DOHH2 (cell line): ENCODE measurements at regions not wholly inside any gene's neighbourhood (a gene's known extent, or its start where the extent isn't known, plus 50 kb on each side); places are given as distances from the start of the nearest gene placed in this dataset.

ENCODE experiments used
- H3F3A ChIP-seq: fragments of 200-600 bp; sonication (generic), shearing (Covaris generic); 2 replicates; pipeline ENCODE4 v1.6.0; 2016; ENCODE audit warnings: antibody characterized with exemption, mild to moderate bottlenecking; ENCODE audit not compliant: control insufficient read depth, insufficient read depth
- H3K27ac ChIP-seq: fragments of 200-600 bp; sonication (generic); 2 replicates; pipeline ENCODE4 v1.5.1; 2014; ENCODE audit warnings: low read depth, mild to moderate bottlenecking, low read length, moderate library complexity
- H3K27me3 ChIP-seq: fragments of 200-600 bp; sonication (generic); 2 replicates; pipeline ENCODE4 v1.6.1; 2014; ENCODE audit warnings: mild to moderate bottlenecking, low read length, mixed read lengths; ENCODE audit not compliant: control insufficient read depth
- H3K36me3 ChIP-seq: fragments of 200-600 bp; sonication (generic); 2 replicates; pipeline ENCODE4 v1.6.1; 2014; ENCODE audit warnings: mild to moderate bottlenecking, low read length, moderate library complexity, mixed read lengths; ENCODE audit not compliant: control insufficient read depth
- H3K4me1 ChIP-seq: fragments of 200-600 bp; sonication (generic); 2 replicates; pipeline ENCODE4 v1.6.1; 2014; ENCODE audit warnings: mild to moderate bottlenecking, low read length, mixed read lengths; ENCODE audit not compliant: control insufficient read depth
- H3K4me2 ChIP-seq: fragments of 200-600 bp; sonication (generic); 2 replicates; pipeline ENCODE4 v1.6.0; 2014; ENCODE audit warnings: mild to moderate bottlenecking, low read length, moderate library complexity
- H3K4me3 ChIP-seq: fragments of 200-600 bp; sonication (generic); 2 replicates; pipeline ENCODE4 v1.5.1; 2014; ENCODE audit warnings: mild to moderate bottlenecking, low read length, mixed read lengths
- H3K79me2 ChIP-seq: fragments of 200-600 bp; sonication (generic); 2 replicates; pipeline ENCODE4 v1.6.1; 2014; ENCODE audit warnings: mild to moderate bottlenecking, low read length, mixed read lengths; ENCODE audit not compliant: control insufficient read depth
- H3K9me2 ChIP-seq: fragments of 200-600 bp; sonication (generic); replicated peaks from 2 replicates; pipeline ENCODE4 v1.6.1; 2014; ENCODE audit warnings: mild to moderate bottlenecking, low read length, mixed read lengths; ENCODE audit not compliant: control insufficient read depth
- H3K9me3 ChIP-seq: fragments of 200-600 bp; sonication (generic); 2 replicates; pipeline ENCODE4 v1.6.1; 2014; ENCODE audit warnings: antibody characterized with exemption, low read length, mixed read lengths; ENCODE audit not compliant: control insufficient read depth, insufficient read depth
- H4K20me1 ChIP-seq: fragments of 200-600 bp; sonication (generic); 2 replicates; pipeline ENCODE4 v1.6.0; 2014; ENCODE audit warnings: low read depth, mild to moderate bottlenecking, antibody characterized with exemption, low read length, moderate library complexity; ENCODE audit not compliant: control insufficient read depth, insufficient read depth
- EZH2phosphoT487 ChIP-seq: fragments of 200-600 bp; sonication (generic); IDR thresholded peaks from 2 replicates; pipeline ENCODE4 v1.6.1; 2017; ENCODE audit warnings: borderline replicate concordance, mild to moderate bottlenecking, antibody characterized with exemption, low read length, moderate library complexity, mixed read lengths
- TF ChIP-seq, protein P1 (sequence below): fragments of 200-600 bp; sonication (generic); IDR thresholded peaks from one replicate; pipeline ENCODE4 v1.5.1; 2014; ENCODE audit warnings: antibody characterized with exemption, mild to moderate bottlenecking, low read depth, low read length; ENCODE audit not compliant: poor library complexity, severe bottlenecking

DNA sequence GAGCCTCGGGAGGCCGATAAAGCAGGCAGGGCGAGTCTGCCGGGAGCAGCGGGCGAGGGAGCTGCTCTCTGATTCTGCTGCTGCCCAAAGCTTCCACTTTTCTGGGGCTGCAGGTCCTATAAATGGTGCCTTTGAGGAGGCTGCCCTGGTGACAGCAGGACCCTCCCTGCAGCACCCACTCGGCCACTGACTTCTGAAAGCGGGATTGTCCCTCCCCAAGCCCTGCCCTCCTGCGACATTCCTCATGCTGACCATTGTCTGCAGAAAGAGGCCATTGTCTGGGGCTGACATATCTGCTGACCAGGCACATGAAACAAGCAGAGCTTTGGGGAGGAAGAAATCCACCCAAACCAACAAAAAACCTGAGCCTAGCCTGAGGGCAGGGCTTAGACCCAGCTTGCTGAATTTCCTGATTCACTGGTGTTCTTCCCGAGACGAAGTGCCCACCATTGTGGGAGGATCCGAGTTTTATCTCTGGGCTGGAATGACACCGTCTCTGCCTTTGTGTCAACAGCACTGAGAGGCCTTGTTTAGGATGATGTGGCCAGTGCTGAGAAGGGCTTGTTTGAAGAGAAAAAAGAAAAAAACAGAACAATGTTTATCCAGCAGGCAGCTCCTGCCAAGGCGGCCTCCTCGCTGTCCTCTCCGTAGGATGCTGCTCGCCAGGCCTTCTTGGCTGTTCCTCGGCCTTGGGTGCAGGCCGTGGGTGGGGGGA is 129.7 kb downstream of the MYCN start:
- Histone ChIP-seq H3K4me2 (no peak overlapping the region), H3F3A (no peaks in the 10 kb centered on the region), H3K36me3 (no peaks in the 10 kb centered on the region), H4K20me1 (no peaks in the 10 kb centered on the region), H3K27ac (no peak overlapping the region), H3K27me3 (no peaks in the 10 kb centered on the region), H3K4me1 (no peaks in the 10 kb centered on the region), H3K4me3 (no peak overlapping the region), H3K79me2 (no peaks in the 10 kb centered on the region), H3K9me3 (no peaks in the 10 kb centered on the region), H3K9me2 (no peaks in the 10 kb centered on the region)
- TF ChIP-seq, protein P1, sequence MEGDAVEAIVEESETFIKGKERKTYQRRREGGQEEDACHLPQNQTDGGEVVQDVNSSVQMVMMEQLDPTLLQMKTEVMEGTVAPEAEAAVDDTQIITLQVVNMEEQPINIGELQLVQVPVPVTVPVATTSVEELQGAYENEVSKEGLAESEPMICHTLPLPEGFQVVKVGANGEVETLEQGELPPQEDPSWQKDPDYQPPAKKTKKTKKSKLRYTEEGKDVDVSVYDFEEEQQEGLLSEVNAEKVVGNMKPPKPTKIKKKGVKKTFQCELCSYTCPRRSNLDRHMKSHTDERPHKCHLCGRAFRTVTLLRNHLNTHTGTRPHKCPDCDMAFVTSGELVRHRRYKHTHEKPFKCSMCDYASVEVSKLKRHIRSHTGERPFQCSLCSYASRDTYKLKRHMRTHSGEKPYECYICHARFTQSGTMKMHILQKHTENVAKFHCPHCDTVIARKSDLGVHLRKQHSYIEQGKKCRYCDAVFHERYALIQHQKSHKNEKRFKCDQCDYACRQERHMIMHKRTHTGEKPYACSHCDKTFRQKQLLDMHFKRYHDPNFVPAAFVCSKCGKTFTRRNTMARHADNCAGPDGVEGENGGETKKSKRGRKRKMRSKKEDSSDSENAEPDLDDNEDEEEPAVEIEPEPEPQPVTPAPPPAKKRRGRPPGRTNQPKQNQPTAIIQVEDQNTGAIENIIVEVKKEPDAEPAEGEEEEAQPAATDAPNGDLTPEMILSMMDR = no peak
- TF ChIP-seq EZH2phosphoT487 = no peak

DNA sequence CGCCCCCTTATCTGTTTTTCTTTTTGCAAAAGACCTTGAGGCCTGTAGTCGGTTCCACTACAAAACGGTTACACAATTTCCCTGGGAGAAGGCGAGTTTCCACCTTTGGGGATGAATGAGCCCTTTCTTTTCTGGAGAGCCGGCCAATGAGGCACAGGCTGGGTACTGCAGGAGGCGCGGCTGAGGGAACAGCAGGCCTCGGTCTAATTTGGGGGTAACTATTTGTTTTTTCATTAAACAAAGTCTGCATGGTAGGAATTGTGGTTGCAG is 129.2 kb downstream of the MYCN start:
- TF ChIP-seq EZH2phosphoT487 = no peak
- TF ChIP-seq, protein P1 = no peak
- no peaks in the 10 kb centered on the region for H3K4me1 ChIP-seq
- no peaks in the 10 kb centered on the region for H3F3A ChIP-seq
- no peaks in the 10 kb centered on the region for H3K9me2 ChIP-seq
- no peak overlapping the region for H3K4me3 ChIP-seq
- H3K36me3 ChIP-seq = no peaks in the 10 kb centered on the region
- H3K27ac ChIP-seq = no peak overlapping the region
- no peaks in the 10 kb centered on the region for H3K27me3 ChIP-seq
- no peaks in the 10 kb centered on the region for H3K9me3 ChIP-seq
- no peaks in the 10 kb centered on the region for H3K79me2 ChIP-seq
- no peak overlapping the region for H3K4me2 ChIP-seq
- H4K20me1 ChIP-seq = no peaks in the 10 kb centered on the region

DNA sequence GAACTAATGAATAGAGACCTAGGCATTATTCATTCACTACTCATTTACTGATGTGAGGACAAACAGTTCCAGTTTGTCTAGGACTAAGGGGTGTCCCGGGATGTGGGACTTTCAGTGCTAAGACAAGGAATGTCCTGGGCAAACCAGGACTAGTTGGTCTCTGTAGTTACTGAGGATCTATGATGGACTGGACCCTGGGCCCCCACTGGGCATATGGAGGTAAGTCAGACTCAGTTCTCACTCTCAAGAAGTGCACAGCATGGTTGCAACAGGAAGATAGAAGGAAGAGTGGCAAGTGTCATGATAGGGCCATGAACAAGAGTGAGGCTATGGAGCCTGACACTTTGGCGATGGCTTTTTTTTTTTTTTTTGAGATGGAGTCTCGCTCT is 128.2 kb downstream of the MYCN start:
- H3K9me2 ChIP-seq = no peaks in the 10 kb centered on the region
- H3K79me2 ChIP-seq = no peaks in the 10 kb centered on the region
- H3K27ac ChIP-seq = no peak overlapping the region
- no peaks in the 10 kb centered on the region for H3K4me1 ChIP-seq
- no peaks in the 10 kb centered on the region for H3F3A ChIP-seq
- H3K4me2 ChIP-seq = no peak overlapping the region
- H3K27me3 ChIP-seq = no peaks in the 10 kb centered on the region
- no peaks in the 10 kb centered on the region for H3K36me3 ChIP-seq
- H3K9me3 ChIP-seq = peaks cover 1% of the 10 kb centered on the region; the same call in 1 of the 2 replicates
- H4K20me1 ChIP-seq = no peaks in the 10 kb centered on the region
- TF ChIP-seq, protein P1 = no peak
- TF ChIP-seq EZH2phosphoT487 = no peak
- H3K4me3 ChIP-seq = no peak overlapping the region
